Testis (tissue), 2 donors: ENCODE measurements at regions not wholly inside any gene's neighbourhood (a gene's known extent, or its start where the extent isn't known, plus 50 kb on each side); places are given as distances from the start of the nearest gene placed in this dataset.

Source experiments
- DNase-seq: peaks from one replicate; pipeline ENCODE4 v3.0.0-alpha.2; 2019
- H3K27ac ChIP-seq, 2 donors: fragments of 200-600 bp; sonication (generic); one replicate each; pipeline ENCODE4 v1.5.1; 2019
- H3K27me3 ChIP-seq: fragments of 200-600 bp; sonication (generic); one replicate; pipeline ENCODE4 v1.5.1; 2019
- H3K36me3 ChIP-seq: fragments of 200-600 bp; sonication (generic); one replicate; pipeline ENCODE4 v1.5.1; 2017; ENCODE audit warnings: low read depth; ENCODE audit errors: missing control alignments
- H3K4me1 ChIP-seq: fragments of 200-600 bp; sonication (generic); one replicate; pipeline ENCODE4 v1.5.1; 2019
- H3K4me3 ChIP-seq, 2 donors: fragments of 200-600 bp; sonication (generic); one replicate each; pipeline ENCODE4 v1.5.1; 2017 to 2019
- H3K9me3 ChIP-seq: fragments of 200-600 bp; sonication (generic); one replicate; pipeline ENCODE4 v1.5.1; 2017
- POLR2A ChIP-seq: fragments of 450-650 bp; IDR thresholded peaks from one replicate; pipeline ENCODE4 v1.6.1; 2017; ENCODE audit warnings: antibody characterized with exemption, mild to moderate bottlenecking, moderate library complexity
- WGBS, 2 donors: methylation state at CpG; one replicate each; pipeline ENCODE4 v1.1.5; 2018; 5-methylcytosine and 5-hydroxymethylcytosine counted together
- intact Hi-C: fragments of 100-400 bp; cut with DNase I; formaldehyde crosslinking; loops from one replicate; pipeline ENCODE4 v1.15.1; 2023; ENCODE audit warnings: low total_unique reads
- TF ChIP-seq, protein P1 (sequence below), 3 experiments: fragments of 450-650 bp in 2 of 3; fragments of 200-600 bp in 1 of 3; sonication (generic) in 1 of 3; IDR thresholded peaks; one replicate each; pipeline ENCODE4 v1.5.1; 2016 to 2019; ENCODE audit warnings: antibody characterized with exemption in 3 of 3, mild to moderate bottlenecking in 2 of 3, moderate library complexity in 1 of 3

DNA sequence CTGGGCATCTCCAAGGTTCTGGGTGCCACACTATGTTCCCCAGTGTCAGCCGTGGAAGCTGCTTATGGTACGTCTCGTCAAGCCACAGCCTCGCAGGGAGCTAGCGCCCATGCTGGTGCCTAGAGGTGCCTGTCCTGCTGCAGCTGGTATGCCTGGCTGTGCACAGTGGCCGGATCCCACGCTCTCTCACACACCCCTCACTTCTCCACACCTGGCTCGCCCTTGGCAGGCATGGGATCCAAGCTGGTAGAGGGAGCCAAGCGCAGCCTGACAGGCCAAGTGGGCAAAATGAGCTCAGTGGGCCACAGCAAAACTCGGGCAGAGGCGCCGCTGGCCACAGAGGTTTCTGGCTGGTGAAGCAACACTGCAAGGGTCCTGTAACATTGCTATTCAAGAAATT is 156.1 kb upstream of the RBMS1 start:
- intact Hi-C loops = no loop called here

DNA sequence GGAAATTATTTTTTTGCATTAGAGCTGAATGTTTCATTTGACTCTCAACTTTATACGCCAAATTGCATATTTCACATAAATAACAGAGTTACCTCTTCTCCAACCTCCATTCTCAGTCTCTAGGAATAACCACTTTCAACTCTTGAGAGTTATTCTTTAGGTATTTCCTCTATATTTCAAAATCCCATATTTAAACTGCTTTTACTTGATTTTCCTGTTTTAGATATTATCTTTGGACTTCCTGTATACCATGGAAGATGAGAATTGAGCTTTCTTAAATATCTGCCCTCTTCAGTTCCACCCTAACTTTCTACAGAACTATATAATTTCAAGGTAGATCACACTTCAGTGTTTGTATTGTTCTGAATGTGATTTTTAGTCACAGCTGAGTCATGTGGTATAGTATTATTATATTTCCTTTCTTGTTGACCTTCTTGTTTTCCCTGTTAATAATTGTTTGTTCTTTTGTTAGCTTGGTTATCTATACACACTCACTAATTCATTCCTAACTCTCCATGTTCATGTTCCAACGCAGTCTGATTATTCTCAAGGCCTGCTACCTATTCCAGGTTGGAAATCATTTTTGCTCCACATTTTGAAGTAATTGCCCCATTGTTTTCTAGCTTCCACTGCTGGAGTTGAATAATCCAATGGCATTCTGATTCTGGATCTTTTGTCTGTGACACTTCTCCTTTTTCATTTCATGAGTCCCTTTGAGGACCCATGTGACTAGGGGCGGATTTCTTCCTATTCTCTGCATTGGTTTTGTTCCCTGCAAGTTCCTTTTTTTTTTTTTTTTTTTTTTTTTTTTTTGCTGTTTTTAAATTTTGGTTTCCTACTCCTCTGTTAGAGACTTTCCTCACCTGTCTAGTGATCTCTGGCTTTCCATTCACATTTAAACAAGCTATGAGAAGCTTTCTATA is 156.8 kb upstream of the RBMS1 start:
- TF ChIP-seq, protein P1, sequence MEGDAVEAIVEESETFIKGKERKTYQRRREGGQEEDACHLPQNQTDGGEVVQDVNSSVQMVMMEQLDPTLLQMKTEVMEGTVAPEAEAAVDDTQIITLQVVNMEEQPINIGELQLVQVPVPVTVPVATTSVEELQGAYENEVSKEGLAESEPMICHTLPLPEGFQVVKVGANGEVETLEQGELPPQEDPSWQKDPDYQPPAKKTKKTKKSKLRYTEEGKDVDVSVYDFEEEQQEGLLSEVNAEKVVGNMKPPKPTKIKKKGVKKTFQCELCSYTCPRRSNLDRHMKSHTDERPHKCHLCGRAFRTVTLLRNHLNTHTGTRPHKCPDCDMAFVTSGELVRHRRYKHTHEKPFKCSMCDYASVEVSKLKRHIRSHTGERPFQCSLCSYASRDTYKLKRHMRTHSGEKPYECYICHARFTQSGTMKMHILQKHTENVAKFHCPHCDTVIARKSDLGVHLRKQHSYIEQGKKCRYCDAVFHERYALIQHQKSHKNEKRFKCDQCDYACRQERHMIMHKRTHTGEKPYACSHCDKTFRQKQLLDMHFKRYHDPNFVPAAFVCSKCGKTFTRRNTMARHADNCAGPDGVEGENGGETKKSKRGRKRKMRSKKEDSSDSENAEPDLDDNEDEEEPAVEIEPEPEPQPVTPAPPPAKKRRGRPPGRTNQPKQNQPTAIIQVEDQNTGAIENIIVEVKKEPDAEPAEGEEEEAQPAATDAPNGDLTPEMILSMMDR (IDR thresholded peaks at IDR 0.05) = no peak
- TF ChIP-seq POLR2A = no peak
- no peaks in the 10 kb centered on the region for H3K27me3 ChIP-seq
- no peaks in the 10 kb centered on the region for H3K9me3 ChIP-seq
- intact Hi-C loops = no loop called here
- 37 to 41% methylated on average over 3 of the region's 3 CpGs for WGBS, 2 donors
- no peak for DNase-seq
- H3K4me3 ChIP-seq = no peak overlapping the region
- no peaks in the 10 kb centered on the region for H3K36me3 ChIP-seq
- H3K27ac ChIP-seq = no peak overlapping the region
- no peaks in the 10 kb centered on the region for H3K4me1 ChIP-seq

More for the DNA sequence above, 156.1 kb upstream of the RBMS1 start:
- no peak overlapping the region for H3K27ac ChIP-seq
- no peaks in the 10 kb centered on the region for H3K9me3 ChIP-seq
- DNase-seq = no peak
- TF ChIP-seq, protein P1 (IDR thresholded peaks at IDR 0.05) = no peak
- TF ChIP-seq POLR2A = no peak
- no peaks in the 10 kb centered on the region for H3K36me3 ChIP-seq
- no peak overlapping the region for H3K4me3 ChIP-seq
- WGBS, 2 donors = 60 to 80% methylated on average over 7 to 12 of the region's 12 CpGs
- no peaks in the 10 kb centered on the region for H3K4me1 ChIP-seq
- no peaks in the 10 kb centered on the region for H3K27me3 ChIP-seq

DNA sequence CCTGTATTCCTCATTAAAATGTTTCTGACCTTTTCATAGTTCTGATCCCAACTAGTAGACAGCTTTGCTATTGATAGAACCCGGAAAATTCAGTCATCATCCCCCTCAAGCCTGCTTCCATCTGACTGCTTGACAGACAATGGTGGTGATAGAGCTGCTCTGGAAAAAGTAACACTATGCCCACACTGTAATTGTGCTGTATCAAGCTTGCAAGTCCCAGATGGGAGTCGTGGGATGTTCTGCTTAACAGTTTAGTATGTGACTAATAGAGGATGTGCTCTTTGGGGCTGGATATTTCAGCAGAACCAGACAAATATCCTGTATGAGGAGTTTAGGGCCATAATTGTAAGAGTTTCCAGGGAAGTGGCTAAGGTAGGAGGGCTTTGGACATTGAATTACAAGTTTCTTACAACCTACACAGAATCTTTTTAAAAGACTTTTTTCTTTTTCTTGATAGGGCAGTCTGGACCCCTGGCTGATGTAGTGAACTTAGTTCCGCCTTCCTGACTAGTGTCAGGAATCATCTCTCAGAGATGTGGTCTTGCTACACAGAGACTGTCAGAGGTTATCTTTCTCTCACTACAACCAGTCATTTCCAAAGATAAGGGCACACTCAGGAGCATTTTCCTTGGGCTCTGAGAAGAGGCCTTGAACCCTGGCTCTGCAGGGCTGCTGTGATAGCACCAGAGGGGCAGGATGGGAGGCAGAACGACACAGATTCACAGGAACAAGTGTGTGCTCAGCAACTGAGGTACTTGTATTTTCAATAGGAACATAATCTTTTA is 158.0 kb upstream of the RBMS1 start:
- Histone ChIP-seq H3K4me1 (no peaks in the 10 kb centered on the region), H3K4me3 (no peak overlapping the region), H3K27me3 (no peaks in the 10 kb centered on the region), H3K36me3 (no peaks in the 10 kb centered on the region), H3K27ac (no peak overlapping the region), H3K9me3 (no peaks in the 10 kb centered on the region)
- 62 to 63% methylated on average over 4 of the region's 4 CpGs for WGBS, 2 donors
- intact Hi-C loops = no loop called here
- TF ChIP-seq, protein P1 (IDR thresholded peaks at IDR 0.05) = no peak
- TF ChIP-seq POLR2A = no peak
- no peak for DNase-seq

DNA sequence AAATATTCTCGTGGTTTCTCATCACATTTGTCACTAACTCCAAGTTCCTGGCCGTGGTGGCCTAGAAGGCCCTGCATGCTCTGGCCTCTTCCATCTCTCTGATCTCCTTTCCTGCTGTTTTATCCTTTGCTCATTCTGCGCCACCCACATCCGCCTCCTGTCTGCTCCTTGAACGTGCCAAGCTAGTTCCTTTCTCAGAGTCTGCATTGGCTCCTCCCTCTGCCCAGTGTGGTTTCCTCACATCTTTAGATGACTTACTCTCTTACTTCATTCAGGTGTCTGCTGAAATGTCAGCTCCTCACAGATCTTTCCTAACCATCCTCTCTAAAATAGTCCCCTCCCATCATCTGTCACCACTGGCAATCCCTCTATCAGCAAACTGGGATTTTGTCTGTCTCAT is 158.6 kb upstream of the RBMS1 start:
- intact Hi-C loops = no loop called here
- no peaks in the 10 kb centered on the region for H3K4me1 ChIP-seq
- H3K9me3 ChIP-seq = no peaks in the 10 kb centered on the region
- no peaks in the 10 kb centered on the region for H3K27me3 ChIP-seq
- no peak for DNase-seq
- H3K27ac ChIP-seq = no peak overlapping the region
- WGBS, 2 donors = 76 to 85% methylated on average over 5 of the region's 5 CpGs
- no peak overlapping the region for H3K4me3 ChIP-seq
- no peak for TF ChIP-seq POLR2A
- TF ChIP-seq, protein P1 (IDR thresholded peaks at IDR 0.05) = no peak
- H3K36me3 ChIP-seq = no peaks in the 10 kb centered on the region
